K562 (cell line): ENCODE measurements at regions not wholly inside any gene's neighbourhood (a gene's known extent, or its start where the extent isn't known, plus 50 kb on each side); places are given as distances from the start of the nearest gene placed in this dataset.
A peak's percentile ranks its signal among the peaks of the same experiment; 100 is the strongest.

Source experiments
- AFF1 ChIP-seq, 2 experiments: fragments of 450-650 bp; IDR thresholded peaks; 2 replicates each; pipeline ENCODE4 v1.6.1; 2018; ENCODE audit warnings: mild to moderate bottlenecking in 2 of 2, low read depth in 1 of 2; ENCODE audit not compliant: partially characterized antibody in 2 of 2
- CBFA2T3 ChIP-seq: fragments of 450-650 bp; IDR thresholded peaks from 2 replicates; pipeline ENCODE4 v1.6.1; 2017
- CC2D1A ChIP-seq: fragments of 450-650 bp; IDR thresholded peaks from 2 replicates; pipeline ENCODE4 v1.6.1; 2017; ENCODE audit warnings: mild to moderate bottlenecking
- ERF ChIP-seq: fragments of 450-650 bp; formaldehyde crosslinking; IDR thresholded peaks from 2 replicates; pipeline ENCODE4 v1.4.0; 2020; ENCODE audit warnings: mild to moderate bottlenecking, mixed read lengths
- GABPB1 ChIP-seq: sonication (generic); formaldehyde crosslinking; IDR thresholded peaks from 2 replicates; pipeline ENCODE4 v1.8.0; 2022; ENCODE audit warnings: mild to moderate bottlenecking, missing genetic modification reagents
- GATAD2B ChIP-seq: fragments of 450-650 bp; IDR thresholded peaks from 2 replicates; pipeline ENCODE4 v1.6.1; 2017; ENCODE audit warnings: mild to moderate bottlenecking, borderline replicate concordance
- KLF1 ChIP-seq: fragments of 450-650 bp; IDR thresholded peaks from 2 replicates; pipeline ENCODE4 v1.6.1; 2016; ENCODE audit warnings: missing genetic modification characterization, missing compliant biosample characterization
- KLF16 ChIP-seq: IDR thresholded peaks from 2 replicates; pipeline ENCODE4 v1.6.1; 2016; ENCODE audit warnings: antibody characterized with exemption
- LARP7 ChIP-seq: fragments of 450-650 bp; IDR thresholded peaks from 2 replicates; pipeline ENCODE4 v1.6.1; 2016
- MCM3 ChIP-seq: fragments of 450-650 bp; IDR thresholded peaks from 2 replicates; pipeline ENCODE4 v1.6.1; 2016
- MLLT1 ChIP-seq, 2 experiments: fragments of 450-650 bp; IDR thresholded peaks; 2 replicates each; pipeline ENCODE4 v1.6.1; 2016
- PHB ChIP-seq: fragments of 250-450 bp; sonication (Bioruptor Pico); IDR thresholded peaks from 2 replicates; pipeline ENCODE4 v1.5.0; 2021
- SRF ChIP-seq, 2 experiments: fragments of 250-450, 450-650 bp in 1 of 2; sonication (Bioruptor Pico) in 1 of 2; sonication (generic) in 1 of 2; formaldehyde crosslinking; IDR thresholded peaks; 2 replicates each; pipeline versions ENCODE4 v1.5.0 to v1.5.1; 2020 to 2022; ENCODE audit warnings: mild to moderate bottlenecking in 1 of 2, missing genetic modification reagents in 1 of 2
- TCF3 ChIP-seq: sonication (generic); formaldehyde crosslinking; IDR thresholded peaks from 2 replicates; pipeline ENCODE4 v1.4.0; 2020; ENCODE audit warnings: mild to moderate bottlenecking, missing genetic modification reagents
- TRIM25 ChIP-seq: fragments of 450-650 bp; IDR thresholded peaks from 2 replicates; pipeline ENCODE4 v1.7.0; 2016; ENCODE audit warnings: borderline replicate concordance
- TSC22D4 ChIP-seq: fragments of 450-650 bp; IDR thresholded peaks from 2 replicates; pipeline ENCODE4 v1.6.1; 2016; ENCODE audit warnings: missing genetic modification characterization, missing biosample characterization, control low read depth
- USF2 ChIP-seq: sonication (generic); formaldehyde crosslinking; IDR thresholded peaks from 2 replicates; pipeline ENCODE4 v1.5.0; 2020; ENCODE audit warnings: missing genetic modification reagents
- XRCC4 ChIP-seq: IDR thresholded peaks from one replicate; pipeline ENCODE4 v1.6.1; 2011; ENCODE audit not compliant: insufficient read depth, insufficient read length; ENCODE audit errors: extremely low read depth
- ZNF12 ChIP-seq: sonication (generic); formaldehyde crosslinking; IDR thresholded peaks from 2 replicates; pipeline ENCODE4 v1.4.0; 2020; ENCODE audit warnings: mild to moderate bottlenecking, missing genetic modification reagents
- ZNF398 ChIP-seq: fragments of 250-450 bp; sonication (Bioruptor Pico); IDR thresholded peaks from 2 replicates; pipeline ENCODE4 v1.8.0; 2021; ENCODE audit warnings: moderate library complexity, mild to moderate bottlenecking, inconsistent platforms
- ZNF699 ChIP-seq: fragments of 250-450 bp; sonication (Bioruptor Pico); IDR thresholded peaks from 2 replicates; pipeline ENCODE4 v1.8.0; 2021; ENCODE audit warnings: mild to moderate bottlenecking, moderate library complexity; ENCODE audit not compliant: insufficient replicate concordance

- no peak for TF ChIP-seq ZNF398
- no peak for TF ChIP-seq AFF1 (IDR thresholded peaks at IDR 0.05; ENCODE audit: low read depth in 1 of 2, partially characterized antibody in 2 of 2)
- TF ChIP-seq MLLT1 (IDR thresholded peaks at IDR 0.05): peak in 1 of 2 experiments; percentile 16; a peak in 1 of 4 replicates
- TF ChIP-seq SRF (CRISPR knock-in tag; IDR thresholded peaks at IDR 0.05): no peak
- no peak for TF ChIP-seq MCM3
- no peak for TF ChIP-seq TRIM25
- no peak for TF ChIP-seq TCF3 (CRISPR knock-in tag)
- TF ChIP-seq KLF1 (tag): no peak
- TF ChIP-seq ERF (CRISPR knock-in tag): no peak
- no peak for TF ChIP-seq KLF16
- TF ChIP-seq CBFA2T3: no peak
- no peak for TF ChIP-seq ZNF699
- TF ChIP-seq TSC22D4 (tag): no peak
- no peak for TF ChIP-seq XRCC4
- TF ChIP-seq USF2 (CRISPR knock-in tag): no peak
- TF ChIP-seq PHB (CRISPR knock-in tag): no peak
- TF ChIP-seq LARP7: 0 out of 2 replicates have a peak, but pooled peaks have one; percentile 44
- TF ChIP-seq ZNF12 (CRISPR knock-in tag): no peak
- no peak for TF ChIP-seq GABPB1 (CRISPR knock-in tag)
- no peak for TF ChIP-seq CC2D1A
- TF ChIP-seq GATAD2B: no peak
Observed at GRCh38 chr1:9429342-9429711, 109.9 kb upstream of the SLC25A33 start (continued).
